Hepatocyte (in vitro differentiated cells): ENCODE measurements at regions not wholly inside any gene's neighbourhood (a gene's known extent, or its start where the extent isn't known, plus 50 kb on each side); places are given as distances from the start of the nearest gene placed in this dataset.

Experiments used
- DNase-seq: peaks from one replicate; pipeline ENCODE4 v3.0.0-alpha.2; 2016; ENCODE audit warnings: low spot score
- H2AFZ ChIP-seq: fragments of 200-600 bp; sonication (generic); 2 replicates; pipeline ENCODE4 v1.6.0; 2016; ENCODE audit warnings: antibody characterized with exemption, mild to moderate bottlenecking
- H3K27ac ChIP-seq: fragments of 200-600 bp; sonication (generic); 2 replicates; pipeline ENCODE4 v1.5.1; 2016; ENCODE audit warnings: mild to moderate bottlenecking
- H3K27me3 ChIP-seq: fragments of 200-600 bp; sonication (generic); 2 replicates; pipeline ENCODE4 v1.6.1; 2016
- H3K36me3 ChIP-seq: fragments of 200-600 bp; sonication (generic); replicated peaks from 2 replicates; pipeline ENCODE4 v1.5.1; 2016; ENCODE audit warnings: low read depth; ENCODE audit not compliant: insufficient read depth
- H3K4me1 ChIP-seq: fragments of 200-600 bp; sonication (generic); 2 replicates; pipeline ENCODE4 v1.5.1; 2016; ENCODE audit warnings: mild to moderate bottlenecking, moderate library complexity; ENCODE audit not compliant: insufficient read depth
- H3K4me2 ChIP-seq: fragments of 200-600 bp; sonication (generic); 2 replicates; pipeline ENCODE4 v1.6.0; 2016
- H3K4me3 ChIP-seq: fragments of 200-600 bp; sonication (generic); 2 replicates; pipeline ENCODE4 v1.5.1; 2016; ENCODE audit warnings: mild to moderate bottlenecking
- H3K79me2 ChIP-seq: fragments of 200-600 bp; sonication (generic); 2 replicates; pipeline ENCODE4 v1.6.0; 2017; ENCODE audit warnings: mild to moderate bottlenecking
- H3K9me2 ChIP-seq: fragments of 200-600 bp; sonication (generic); replicated peaks from 2 replicates; pipeline ENCODE4 v1.6.0; 2017; ENCODE audit warnings: mild to moderate bottlenecking; ENCODE audit not compliant: insufficient read depth
- H3K9me3 ChIP-seq: fragments of 200-600 bp; sonication (generic); 2 replicates; pipeline ENCODE4 v1.5.1; 2016; ENCODE audit warnings: low read depth, mild to moderate bottlenecking
- H4K20me1 ChIP-seq: fragments of 200-600 bp; sonication (generic); 2 replicates; pipeline ENCODE4 v1.6.0; 2016; ENCODE audit warnings: mild to moderate bottlenecking; ENCODE audit not compliant: insufficient read depth, poor library complexity, severe bottlenecking
- EZH2 ChIP-seq: fragments of 200-600 bp; sonication (generic); IDR thresholded peaks from 2 replicates; pipeline ENCODE4 v1.6.1; 2016; ENCODE audit warnings: antibody characterized with exemption, mild to moderate bottlenecking, borderline replicate concordance
- EZH2phosphoT487 ChIP-seq: fragments of 200-600 bp; sonication (generic); IDR thresholded peaks from one replicate; pipeline ENCODE4 v1.6.1; 2018; ENCODE audit warnings: antibody characterized with exemption, mild to moderate bottlenecking, low read depth, moderate library complexity; ENCODE audit not compliant: unreplicated experiment, severe bottlenecking
- WGBS: methylation state at CpG from one replicate; pipeline ENCODE4 v1.1.6; 2016; ENCODE audit warnings: low lambda C conversion rate; ENCODE audit errors: missing lambda C conversion rate; 5-methylcytosine and 5-hydroxymethylcytosine counted together
- TF ChIP-seq, protein P1 (sequence below): fragments of 200-600 bp; sonication (generic); IDR thresholded peaks from 2 replicates; pipeline ENCODE4 v1.5.1; 2016; ENCODE audit warnings: antibody characterized with exemption, mild to moderate bottlenecking; ENCODE audit not compliant: poor library complexity

DNA sequence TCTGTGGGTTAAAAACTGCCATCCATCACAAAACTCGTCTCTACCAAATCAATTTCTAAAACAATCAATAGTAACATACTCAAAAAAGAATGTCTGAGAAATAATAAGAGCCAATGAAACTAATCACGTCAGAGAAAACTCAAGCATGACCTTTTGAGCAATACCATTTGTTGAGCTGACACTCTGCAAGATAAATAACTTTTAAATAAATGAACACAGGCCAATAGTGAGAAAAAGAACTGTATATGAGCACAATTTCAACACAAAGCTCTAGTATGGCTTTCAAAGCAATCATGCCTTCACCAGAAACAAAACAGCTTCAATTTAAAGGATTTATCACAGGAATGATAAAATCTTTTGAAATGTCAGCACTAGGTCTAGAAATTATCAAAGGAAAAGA is 249.2 kb upstream of the SETMAR start:
- Histone ChIP-seq H3K79me2 (no peaks in the 10 kb centered on the region), H3K9me2 (no peaks in the 10 kb centered on the region), H3K27me3 (no peaks in the 10 kb centered on the region), H3K27ac (no peak overlapping the region), H3K36me3 (no peaks in the 10 kb centered on the region), H3K4me1 (no peaks in the 10 kb centered on the region), H3K9me3 (no peaks in the 10 kb centered on the region), H3K4me2 (no peak overlapping the region), H2AFZ (no peak overlapping the region), H4K20me1 (no peaks in the 10 kb centered on the region), H3K4me3 (no peak overlapping the region)
- no peak for DNase-seq
- TF ChIP-seq EZH2 (no peak), EZH2phosphoT487 (no peak)
- TF ChIP-seq, protein P1, sequence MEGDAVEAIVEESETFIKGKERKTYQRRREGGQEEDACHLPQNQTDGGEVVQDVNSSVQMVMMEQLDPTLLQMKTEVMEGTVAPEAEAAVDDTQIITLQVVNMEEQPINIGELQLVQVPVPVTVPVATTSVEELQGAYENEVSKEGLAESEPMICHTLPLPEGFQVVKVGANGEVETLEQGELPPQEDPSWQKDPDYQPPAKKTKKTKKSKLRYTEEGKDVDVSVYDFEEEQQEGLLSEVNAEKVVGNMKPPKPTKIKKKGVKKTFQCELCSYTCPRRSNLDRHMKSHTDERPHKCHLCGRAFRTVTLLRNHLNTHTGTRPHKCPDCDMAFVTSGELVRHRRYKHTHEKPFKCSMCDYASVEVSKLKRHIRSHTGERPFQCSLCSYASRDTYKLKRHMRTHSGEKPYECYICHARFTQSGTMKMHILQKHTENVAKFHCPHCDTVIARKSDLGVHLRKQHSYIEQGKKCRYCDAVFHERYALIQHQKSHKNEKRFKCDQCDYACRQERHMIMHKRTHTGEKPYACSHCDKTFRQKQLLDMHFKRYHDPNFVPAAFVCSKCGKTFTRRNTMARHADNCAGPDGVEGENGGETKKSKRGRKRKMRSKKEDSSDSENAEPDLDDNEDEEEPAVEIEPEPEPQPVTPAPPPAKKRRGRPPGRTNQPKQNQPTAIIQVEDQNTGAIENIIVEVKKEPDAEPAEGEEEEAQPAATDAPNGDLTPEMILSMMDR = no peak
- WGBS = 81% methylated on average over 2 of the region's 2 CpGs

DNA sequence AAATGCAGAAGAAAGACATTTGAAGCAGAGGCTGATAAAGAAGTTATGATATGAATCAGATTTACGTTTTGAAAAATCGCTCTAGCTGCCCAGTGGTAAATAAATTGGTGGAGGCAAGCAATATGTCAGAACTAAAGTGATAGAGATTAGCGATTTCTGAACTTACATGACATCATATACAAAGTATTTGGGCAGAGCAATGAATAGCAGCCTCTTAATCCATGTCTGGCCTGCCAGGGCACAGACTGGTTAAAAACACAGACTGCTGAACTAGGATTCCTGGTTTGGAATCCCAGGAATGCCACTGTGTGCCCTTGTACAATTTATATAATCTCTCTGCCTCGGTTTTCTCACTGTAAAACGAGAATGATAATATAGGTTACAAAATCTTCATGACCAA is 243.1 kb upstream of the SETMAR start:
- no peak overlapping the region for H3K4me3 ChIP-seq
- no peak overlapping the region for H2AFZ ChIP-seq
- WGBS = 60% methylated on average over 5 of the region's 5 CpGs
- DNase-seq = no peak
- H4K20me1 ChIP-seq = no peaks in the 10 kb centered on the region
- no peaks in the 10 kb centered on the region for H3K27me3 ChIP-seq
- no peaks in the 10 kb centered on the region for H3K36me3 ChIP-seq
- TF ChIP-seq, protein P1 = no peak
- TF ChIP-seq EZH2 = no peak
- no peak for TF ChIP-seq EZH2phosphoT487
- no peak overlapping the region for H3K27ac ChIP-seq
- H3K79me2 ChIP-seq = no peaks in the 10 kb centered on the region
- H3K4me2 ChIP-seq = no peak overlapping the region
- no peaks in the 10 kb centered on the region for H3K9me2 ChIP-seq
- no peaks in the 10 kb centered on the region for H3K9me3 ChIP-seq
- no peaks in the 10 kb centered on the region for H3K4me1 ChIP-seq

GRCh38 chr3:4060603-4061002 is 242.6 kb upstream of the SETMAR start:
- no peak overlapping the region for H2AFZ ChIP-seq
- no peaks in the 10 kb centered on the region for H3K79me2 ChIP-seq
- H3K9me2 ChIP-seq = no peaks in the 10 kb centered on the region
- TF ChIP-seq EZH2phosphoT487 = no peak
- no peak for TF ChIP-seq EZH2
- no peaks in the 10 kb centered on the region for H3K4me1 ChIP-seq
- H3K36me3 ChIP-seq = no peaks in the 10 kb centered on the region
- H3K9me3 ChIP-seq = no peaks in the 10 kb centered on the region
- no peak overlapping the region for H3K4me3 ChIP-seq
- H3K4me2 ChIP-seq = no peak overlapping the region
- no peak for DNase-seq
- no peaks in the 10 kb centered on the region for H3K27me3 ChIP-seq
- WGBS = 97% methylated on average over 1 of the region's 1 CpG
- H4K20me1 ChIP-seq = no peaks in the 10 kb centered on the region
- H3K27ac ChIP-seq = no peak overlapping the region

DNA sequence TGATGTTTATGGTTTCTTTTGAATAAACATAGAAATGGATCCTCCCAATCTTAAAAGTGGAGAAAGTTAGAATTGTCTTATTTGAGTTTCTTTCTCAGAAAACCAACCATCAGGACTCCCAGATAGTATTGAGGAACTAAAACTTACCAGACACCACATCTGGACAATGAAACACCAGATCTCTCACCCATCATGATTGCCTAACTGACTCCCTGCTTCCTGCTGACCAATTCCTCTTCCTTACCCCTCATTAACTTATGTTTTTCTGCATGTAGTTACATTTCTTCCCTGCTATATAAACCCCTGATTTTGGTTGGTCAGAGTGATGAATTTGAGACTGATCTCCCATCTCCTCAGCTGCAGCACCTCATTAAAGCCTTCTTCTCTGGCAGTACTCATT is 242.0 kb upstream of the SETMAR start:
- no peak overlapping the region for H3K4me2 ChIP-seq
- no peaks in the 10 kb centered on the region for H3K79me2 ChIP-seq
- DNase-seq = no peak
- H3K4me3 ChIP-seq = no peak overlapping the region
- H4K20me1 ChIP-seq = no peaks in the 10 kb centered on the region
- H3K27ac ChIP-seq = no peak overlapping the region
- H3K36me3 ChIP-seq = no peaks in the 10 kb centered on the region
- no peaks in the 10 kb centered on the region for H3K9me2 ChIP-seq
- no peaks in the 10 kb centered on the region for H3K4me1 ChIP-seq
- TF ChIP-seq, protein P1 = no peak
- TF ChIP-seq EZH2phosphoT487 (no peak), EZH2 (no peak)
- no peak overlapping the region for H2AFZ ChIP-seq
- H3K27me3 ChIP-seq = no peaks in the 10 kb centered on the region
- H3K9me3 ChIP-seq = no peaks in the 10 kb centered on the region
